ENCODE measurements at regions not wholly inside any gene's neighbourhood (a gene's known extent, or its start where the extent isn't known, plus 50 kb on each side); places are given as distances from the start of the nearest gene placed in this dataset.

GRCh38 chr11:45037434-45038005 is 86.8 kb upstream of the TP53I11 start:
- Histone ChIP-seq H3K27ac (ENCODE audit: low read depth in 1 of 2, low read length in 1 of 2) (no peak overlapping the region), H3K9ac (ENCODE audit: insufficient read depth in 1 of 2, low read length in 2 of 2) (no peak overlapping the region), H3K9me3 (ENCODE audit: control insufficient read depth in 4 of 4, insufficient read depth in 3 of 4, low read length in 3 of 4) (peaks cover 0 to 6% (median 0%) of the 10 kb centered on the region in 4 donors), H3K36me3 (ENCODE audit: control insufficient read depth in 4 of 4, insufficient read depth in 4 of 4, low read length in 4 of 4) (no peaks in the 10 kb centered on the region), H3K4me1 (ENCODE audit: control insufficient read depth in 5 of 5, insufficient read depth in 5 of 5, low read length in 5 of 5) (no peaks in the 10 kb centered on the region), H3K27me3 (ENCODE audit: control insufficient read depth in 3 of 3, insufficient read depth in 3 of 3, low read length in 2 of 3) (peaks cover 0 to 2% (median 0%) of the 10 kb centered on the region in 3 donors), H3K4me3 (no peak overlapping the region)
- TF ChIP-seq, protein P1, sequence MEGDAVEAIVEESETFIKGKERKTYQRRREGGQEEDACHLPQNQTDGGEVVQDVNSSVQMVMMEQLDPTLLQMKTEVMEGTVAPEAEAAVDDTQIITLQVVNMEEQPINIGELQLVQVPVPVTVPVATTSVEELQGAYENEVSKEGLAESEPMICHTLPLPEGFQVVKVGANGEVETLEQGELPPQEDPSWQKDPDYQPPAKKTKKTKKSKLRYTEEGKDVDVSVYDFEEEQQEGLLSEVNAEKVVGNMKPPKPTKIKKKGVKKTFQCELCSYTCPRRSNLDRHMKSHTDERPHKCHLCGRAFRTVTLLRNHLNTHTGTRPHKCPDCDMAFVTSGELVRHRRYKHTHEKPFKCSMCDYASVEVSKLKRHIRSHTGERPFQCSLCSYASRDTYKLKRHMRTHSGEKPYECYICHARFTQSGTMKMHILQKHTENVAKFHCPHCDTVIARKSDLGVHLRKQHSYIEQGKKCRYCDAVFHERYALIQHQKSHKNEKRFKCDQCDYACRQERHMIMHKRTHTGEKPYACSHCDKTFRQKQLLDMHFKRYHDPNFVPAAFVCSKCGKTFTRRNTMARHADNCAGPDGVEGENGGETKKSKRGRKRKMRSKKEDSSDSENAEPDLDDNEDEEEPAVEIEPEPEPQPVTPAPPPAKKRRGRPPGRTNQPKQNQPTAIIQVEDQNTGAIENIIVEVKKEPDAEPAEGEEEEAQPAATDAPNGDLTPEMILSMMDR (IDR thresholded peaks at IDR 0.05; ENCODE audit: control extremely low read depth, extremely low read depth) = no peak
- ATAC-seq (ENCODE audit: insufficient read depth, low FRiP score) = no peak
- DNase-seq = no peak

GRCh38 chr11:45038923-45039322 is 88.2 kb upstream of the TP53I11 start:
- Histone ChIP-seq H3K9ac (ENCODE audit: insufficient read depth in 1 of 2, low read length in 2 of 2) (no peak overlapping the region), H3K36me3 (ENCODE audit: control insufficient read depth in 4 of 4, insufficient read depth in 4 of 4, low read length in 4 of 4) (no peaks in the 10 kb centered on the region), H3K27ac (ENCODE audit: low read depth in 1 of 2, low read length in 1 of 2) (no peak overlapping the region), H3K27me3 (ENCODE audit: control insufficient read depth in 3 of 3, insufficient read depth in 3 of 3, low read length in 2 of 3) (peaks cover 0 to 2% (median 0%) of the 10 kb centered on the region in 3 donors), H3K9me3 (ENCODE audit: control insufficient read depth in 4 of 4, insufficient read depth in 3 of 4, low read length in 3 of 4) (peaks cover 0 to 6% (median 0%) of the 10 kb centered on the region in 4 donors), H3K4me3 (no peak overlapping the region), H3K4me1 (ENCODE audit: control insufficient read depth in 5 of 5, insufficient read depth in 5 of 5, low read length in 5 of 5) (no peaks in the 10 kb centered on the region)
- DNase-seq (no peak), ATAC-seq (ENCODE audit: insufficient read depth, low FRiP score) (no peak)
- WGBS, 2 donors = 93 to 94% methylated on average over 1 of the region's 1 CpG
- TF ChIP-seq, protein P1 (IDR thresholded peaks at IDR 0.05; ENCODE audit: control extremely low read depth, extremely low read depth) = no peak

DNA sequence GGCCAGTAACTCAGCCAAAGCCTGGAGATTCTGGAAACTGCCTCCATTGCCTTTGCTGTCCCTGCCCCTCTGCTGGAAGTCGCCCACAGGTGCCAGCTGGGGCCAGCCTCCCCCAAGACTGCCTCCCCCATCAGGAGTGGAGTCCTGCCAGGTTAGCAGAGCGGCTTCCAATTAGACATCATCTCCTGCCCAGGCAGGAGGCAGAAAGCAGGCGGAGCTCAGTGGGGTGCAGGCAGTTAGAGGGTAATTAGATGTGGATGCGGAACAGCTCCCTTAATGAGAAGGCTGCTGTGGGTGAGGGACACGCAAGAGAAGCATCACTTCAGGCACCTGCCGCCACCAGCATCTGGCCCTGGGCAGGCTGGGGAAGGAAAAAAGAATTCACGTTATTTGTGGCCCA is 90.9 kb upstream of the TP53I11 start:
- Histone ChIP-seq H3K9me3 (ENCODE audit: control insufficient read depth in 4 of 4, insufficient read depth in 3 of 4, low read length in 3 of 4) (peaks cover 0 to 6% (median 0%) of the 10 kb centered on the region in 4 donors), H3K27me3 (ENCODE audit: control insufficient read depth in 3 of 3, insufficient read depth in 3 of 3, low read length in 2 of 3) (peaks cover 0 to 2% (median 0%) of the 10 kb centered on the region in 3 donors), H3K4me3 (no peak overlapping the region), H3K4me1 (ENCODE audit: control insufficient read depth in 5 of 5, insufficient read depth in 5 of 5, low read length in 5 of 5) (peaks cover 0 to 5% (median 0%) of the 10 kb centered on the region in 5 donors), H3K9ac (ENCODE audit: insufficient read depth in 1 of 2, low read length in 2 of 2) (no peak overlapping the region), H3K27ac (ENCODE audit: low read depth in 1 of 2, low read length in 1 of 2) (no peak overlapping the region), H3K36me3 (ENCODE audit: control insufficient read depth in 4 of 4, insufficient read depth in 4 of 4, low read length in 4 of 4) (no peaks in the 10 kb centered on the region)
- TF ChIP-seq, protein P1 (IDR thresholded peaks at IDR 0.05; ENCODE audit: control extremely low read depth, extremely low read depth) = no peak
- ATAC-seq (ENCODE audit: insufficient read depth, low FRiP score) = no peak
- no peak for DNase-seq
- WGBS, 2 donors = 92 to 94% methylated on average over 7 of the region's 7 CpGs

- WGBS, 2 donors = 56 to 72% methylated on average over 4 of the region's 4 CpGs
- no peak overlapping the region for H3K4me3 ChIP-seq
- ATAC-seq (ENCODE audit: insufficient read depth, low FRiP score) (no peak), DNase-seq (no peak)
- TF ChIP-seq, protein P1 (IDR thresholded peaks at IDR 0.05; ENCODE audit: control extremely low read depth, extremely low read depth) = no peak
- H3K4me1 ChIP-seq (ENCODE audit: control insufficient read depth in 5 of 5, insufficient read depth in 5 of 5, low read length in 5 of 5) = peaks cover 0 to 8% (median 0%) of the 10 kb centered on the region in 5 donors
- no peak overlapping the region for H3K27ac ChIP-seq (ENCODE audit: low read depth in 1 of 2, low read length in 1 of 2)
- H3K27me3 ChIP-seq (ENCODE audit: control insufficient read depth in 3 of 3, insufficient read depth in 3 of 3, low read length in 2 of 3) = peaks cover 0 to 2% (median 0%) of the 10 kb centered on the region in 3 donors
- no peaks in the 10 kb centered on the region for H3K36me3 ChIP-seq (ENCODE audit: control insufficient read depth in 4 of 4, insufficient read depth in 4 of 4, low read length in 4 of 4)
- H3K9me3 ChIP-seq (ENCODE audit: control insufficient read depth in 4 of 4, insufficient read depth in 3 of 4, low read length in 3 of 4) = peaks cover 0 to 6% (median 0%) of the 10 kb centered on the region in 4 donors
- H3K9ac ChIP-seq (ENCODE audit: insufficient read depth in 1 of 2, low read length in 2 of 2) = no peak overlapping the region
These were observed 91.9 kb upstream of the TP53I11 start for GRCh38 chr11:45042560-45042959.

All from lung (tissue), 11 donors.